Ovary (tissue), 3 donors: ENCODE measurements at regions not wholly inside any gene's neighbourhood (a gene's known extent, or its start where the extent isn't known, plus 50 kb on each side); places are given as distances from the start of the nearest gene placed in this dataset.

Experiments
- EP300 ChIP-seq: sonication (generic); formaldehyde crosslinking; IDR thresholded peaks from one replicate; pipeline ENCODE4 v1.6.1; 2017; ENCODE audit warnings: antibody characterized with exemption
- TF ChIP-seq, protein P1 (sequence below), 3 donors: fragments of 450-650 bp in 2 of 3; fragments of 200-600 bp in 1 of 3; IDR thresholded peaks; one replicate each; pipeline versions ENCODE4 v1.5.1 to v1.8.0; 2016 to 2022; ENCODE audit warnings: antibody characterized with exemption in 3 of 3, mild to moderate bottlenecking in 1 of 3
- donor health status: DM: no; HTN: no; CAD: no.

DNA sequence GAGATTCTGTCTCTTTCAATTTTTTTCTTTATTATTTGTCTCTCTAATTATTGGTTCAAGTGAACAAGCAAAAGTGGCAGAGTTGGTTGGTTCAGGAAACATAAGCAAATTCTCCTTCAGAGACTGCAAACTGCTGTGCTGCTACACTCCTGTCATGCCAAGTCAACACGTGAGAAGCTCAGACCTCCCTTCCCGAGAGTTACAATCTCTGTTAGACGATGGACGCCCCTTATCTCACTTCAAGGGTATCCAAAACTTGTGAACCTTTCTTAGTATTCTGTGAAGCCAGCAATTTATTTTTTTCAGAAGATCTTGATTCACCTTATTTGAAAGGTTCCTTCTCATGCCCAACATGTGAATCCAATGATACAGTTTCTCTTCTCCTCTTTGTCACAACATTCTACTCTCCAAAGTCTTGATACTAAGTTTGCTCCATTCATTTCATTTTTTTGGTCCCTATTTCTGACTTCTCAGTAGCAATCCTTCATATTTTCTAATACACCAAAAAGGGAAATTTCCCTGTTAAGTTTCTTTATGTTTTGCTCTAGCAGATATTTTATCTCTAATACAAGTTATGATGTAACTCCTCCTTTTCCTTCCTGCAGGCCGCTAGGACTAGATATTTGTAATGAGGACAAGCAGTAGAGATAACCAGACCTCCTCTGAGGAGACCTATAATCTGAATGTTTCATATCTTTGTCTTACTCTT, 448.8 kb upstream of the CITED2 start:
- TF ChIP-seq, protein P1, sequence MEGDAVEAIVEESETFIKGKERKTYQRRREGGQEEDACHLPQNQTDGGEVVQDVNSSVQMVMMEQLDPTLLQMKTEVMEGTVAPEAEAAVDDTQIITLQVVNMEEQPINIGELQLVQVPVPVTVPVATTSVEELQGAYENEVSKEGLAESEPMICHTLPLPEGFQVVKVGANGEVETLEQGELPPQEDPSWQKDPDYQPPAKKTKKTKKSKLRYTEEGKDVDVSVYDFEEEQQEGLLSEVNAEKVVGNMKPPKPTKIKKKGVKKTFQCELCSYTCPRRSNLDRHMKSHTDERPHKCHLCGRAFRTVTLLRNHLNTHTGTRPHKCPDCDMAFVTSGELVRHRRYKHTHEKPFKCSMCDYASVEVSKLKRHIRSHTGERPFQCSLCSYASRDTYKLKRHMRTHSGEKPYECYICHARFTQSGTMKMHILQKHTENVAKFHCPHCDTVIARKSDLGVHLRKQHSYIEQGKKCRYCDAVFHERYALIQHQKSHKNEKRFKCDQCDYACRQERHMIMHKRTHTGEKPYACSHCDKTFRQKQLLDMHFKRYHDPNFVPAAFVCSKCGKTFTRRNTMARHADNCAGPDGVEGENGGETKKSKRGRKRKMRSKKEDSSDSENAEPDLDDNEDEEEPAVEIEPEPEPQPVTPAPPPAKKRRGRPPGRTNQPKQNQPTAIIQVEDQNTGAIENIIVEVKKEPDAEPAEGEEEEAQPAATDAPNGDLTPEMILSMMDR (IDR thresholded peaks at IDR 0.05) = no peak
- no peak for TF ChIP-seq EP300
